GM12874 (cell line): ENCODE measurements at regions not wholly inside any gene's neighbourhood (a gene's known extent, or its start where the extent isn't known, plus 50 kb on each side); places are given as distances from the start of the nearest gene placed in this dataset.

Experiments used
- CTCF ChIP-seq: IDR thresholded peaks from 2 replicates; pipeline ENCODE4 v1.5.1; 2011; ENCODE audit warnings: low read depth, mild to moderate bottlenecking, control low read depth, low read length, moderate library complexity; ENCODE audit not compliant: insufficient read depth

GRCh38 chrX:18047491-18047890, 173.2 kb downstream of the BEND2 start:
- TF ChIP-seq CTCF: no peak

DNA sequence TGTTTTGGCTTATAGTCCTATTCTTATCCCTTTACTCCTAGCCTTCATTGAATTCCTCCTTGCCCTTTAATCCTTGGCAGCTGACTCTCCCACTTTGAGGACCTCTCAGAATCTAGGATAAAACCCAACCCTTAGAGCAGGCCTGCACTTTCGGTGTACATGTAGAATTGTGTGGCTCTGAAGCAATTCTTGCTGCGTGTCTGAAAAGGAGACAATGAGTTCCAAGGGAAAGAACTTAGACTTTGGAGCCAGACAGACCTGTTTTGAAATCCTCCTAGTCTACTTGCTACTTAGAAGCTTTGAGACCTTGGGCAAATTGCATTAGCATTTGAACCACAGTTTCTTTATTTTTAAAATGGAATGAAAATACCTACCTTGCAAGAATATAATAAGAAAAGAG, 175.2 kb downstream of the BEND2 start:
- TF ChIP-seq CTCF: no peak

- no peak for TF ChIP-seq CTCF
Observed at GRCh38 chrX:18042776-18043175, 177.9 kb downstream of the BEND2 start.

DNA sequence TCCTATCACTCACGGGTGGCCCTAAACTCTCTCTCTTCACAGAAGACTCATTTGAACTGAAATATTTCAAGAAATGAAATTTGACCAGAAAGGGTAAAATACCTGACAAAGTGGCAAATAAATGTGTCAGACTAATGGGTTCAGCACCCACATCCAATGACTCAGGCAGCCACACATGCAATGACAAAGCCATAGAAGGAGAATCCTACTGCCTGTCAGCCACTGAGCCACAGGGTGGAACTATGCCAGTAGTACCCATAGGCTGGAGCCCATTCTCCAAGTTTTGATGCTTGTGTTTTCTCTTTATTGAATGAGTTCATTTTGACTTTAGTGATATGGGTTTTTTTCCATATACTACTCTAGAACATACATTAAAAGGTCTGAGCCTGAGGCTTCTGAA, 179.0 kb downstream of the BEND2 start:
- no peak for TF ChIP-seq CTCF

DNA sequence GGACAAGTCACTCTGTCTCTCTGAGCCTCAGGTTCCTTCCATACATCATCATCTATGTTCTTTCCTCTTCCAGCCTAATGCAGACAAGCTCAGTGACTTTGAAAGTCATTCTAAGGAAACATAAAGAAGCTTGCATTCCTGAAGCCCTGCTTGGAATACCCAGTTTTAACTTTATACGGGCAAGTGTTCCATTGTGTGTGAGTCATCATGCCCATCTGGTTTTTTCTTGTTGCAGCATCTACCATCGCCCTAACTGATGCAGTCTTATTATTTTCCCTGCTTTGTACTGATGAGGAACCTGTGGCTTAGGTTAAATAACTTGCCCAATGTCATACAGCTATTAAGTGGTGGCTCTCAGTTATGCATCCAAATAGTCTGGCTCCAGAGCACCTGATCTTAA, 177.9 kb upstream of the RAI2 start:
- TF ChIP-seq CTCF: no peak

- TF ChIP-seq CTCF: no peak
Observed at GRCh38 chrX:18036394-18036793, 175.3 kb upstream of the RAI2 start.

DNA sequence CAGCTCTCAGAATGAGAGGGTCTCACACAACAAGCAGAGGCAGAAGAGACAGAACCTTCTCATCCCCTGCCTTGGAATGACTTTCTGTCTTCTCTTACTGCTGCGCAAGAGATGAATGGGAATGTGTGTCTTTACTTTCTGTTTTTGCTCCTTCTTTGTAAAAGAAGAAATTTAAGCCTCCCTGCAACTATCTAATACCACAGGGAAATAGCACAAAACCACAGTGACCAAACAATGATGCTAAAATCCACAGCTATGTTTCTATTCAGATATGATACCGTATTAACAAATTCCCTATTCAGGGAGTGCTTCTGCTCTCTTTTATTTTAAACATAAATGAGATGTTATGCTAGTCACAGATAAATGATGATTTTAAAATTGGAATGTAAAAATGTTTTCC, 173.8 kb upstream of the RAI2 start:
- no peak for TF ChIP-seq CTCF

DNA sequence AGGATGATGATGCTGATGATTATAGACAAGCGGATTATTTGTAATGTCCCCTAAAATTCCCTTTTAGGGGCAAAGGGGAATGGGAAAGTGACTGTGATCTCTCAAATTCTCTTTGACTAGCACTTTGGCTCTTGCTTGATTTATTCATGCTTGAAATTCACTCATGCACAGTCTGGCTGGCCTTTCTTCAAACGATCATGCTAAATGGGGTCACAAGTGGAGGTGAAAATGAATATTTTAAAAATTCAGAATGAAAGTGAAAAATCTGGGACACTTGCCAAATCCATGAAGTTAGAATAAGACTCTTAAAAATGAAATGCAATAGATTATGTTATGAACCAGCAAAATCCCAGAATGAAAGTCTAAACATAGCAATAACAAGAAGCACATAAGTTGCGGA, 173.4 kb upstream of the RAI2 start:
- TF ChIP-seq CTCF: no peak
